SK-N-SH (cell line): ENCODE measurements at regions not wholly inside any gene's neighbourhood (a gene's known extent, or its start where the extent isn't known, plus 50 kb on each side); places are given as distances from the start of the nearest gene placed in this dataset.

Source experiments
- CTCF ChIA-PET: fragments of 300-600, 350-600 bp; formaldehyde crosslinking; extraction: SDS; loops from one replicate; lab custom pipeline; 2021; lab: Yijun Ruan, JAX
- POLR2A ChIA-PET: fragments of 350-600 bp; sonication (Branson Sonifier 250); formaldehyde crosslinking; extraction: SDS; loops from one replicate; lab custom pipeline; 2020; ENCODE audit warnings: antibody characterized with exemption, inconsistent platforms; lab: Yijun Ruan, JAX
- DNase-seq: peaks from one replicate; pipeline ENCODE4 v3.0.0; 2012
- H2AFZ ChIP-seq: fragments of 200-600 bp; sonication (generic); 2 replicates; pipeline ENCODE4 v1.8.1; 2016; ENCODE audit warnings: antibody characterized with exemption, mild to moderate bottlenecking, low read depth
- H3F3A ChIP-seq: fragments of 200-600 bp; sonication (generic); replicated peaks from 2 replicates; pipeline ENCODE3; 2016; ENCODE audit warnings: antibody characterized with exemption, mild to moderate bottlenecking; ENCODE audit not compliant: insufficient read depth
- H3K27ac ChIP-seq, 2 experiments: fragments of 200-500 bp in 1 of 2; fragments of 200-600 bp in 1 of 2; sonication (Bioruptor generic) in 1 of 2; sonication (generic), shearing (Covaris generic) in 1 of 2; 2 replicates each; pipeline versions ENCODE4 v1.5.1 to v1.6.1; 2014 to 2016; ENCODE audit warnings: low read depth in 2 of 2, inconsistent platforms in 1 of 2, low read length in 1 of 2, mild to moderate bottlenecking in 1 of 2, mixed read lengths in 1 of 2
- H3K27me3 ChIP-seq: fragments of 200-600 bp; sonication (generic), shearing (Covaris generic); 2 replicates; pipeline ENCODE4 v1.6.1; 2016; ENCODE audit warnings: mixed run types; ENCODE audit not compliant: insufficient read depth
- H3K36me3 ChIP-seq, 2 experiments: fragments of 200-500 bp in 1 of 2; fragments of 200-600 bp in 1 of 2; sonication (Bioruptor generic) in 1 of 2; sonication (generic) in 1 of 2; replicated peaks in 1 of 2; 2 replicates each; pipeline versions ENCODE3 to v1.5.1; 2014 to 2016; ENCODE audit warnings: low read length in 1 of 2, mild to moderate bottlenecking in 1 of 2; ENCODE audit not compliant: insufficient read depth in 2 of 2, control insufficient read depth in 1 of 2
- H3K4me1 ChIP-seq, 2 experiments: fragments of 200-500 bp in 1 of 2; fragments of 200-600 bp in 1 of 2; sonication (Bioruptor generic) in 1 of 2; sonication (generic), shearing (Covaris generic) in 1 of 2; 2 replicates each; pipeline versions ENCODE4 v1.5.1 to v1.6.1; 2014 to 2016; ENCODE audit warnings: low read depth in 1 of 2, low read length in 1 of 2, mixed run types in 1 of 2; ENCODE audit not compliant: insufficient read depth in 2 of 2, control insufficient read depth in 1 of 2
- H3K4me2 ChIP-seq: fragments of 200-600 bp; sonication (generic), shearing (Covaris generic); 2 replicates; pipeline ENCODE4 v1.6.1; 2017; ENCODE audit warnings: mixed run types
- H3K4me3 ChIP-seq, 2 experiments: fragments of 200-500 bp in 1 of 2; fragments of 200-600 bp in 1 of 2; sonication (Bioruptor generic) in 1 of 2; sonication (generic), shearing (Covaris generic) in 1 of 2; 2 replicates each; pipeline versions ENCODE4 v1.5.1 to v1.8.1; 2014 to 2016; ENCODE audit warnings: low read depth in 2 of 2, inconsistent platforms in 1 of 2, low read length in 1 of 2, mild to moderate bottlenecking in 1 of 2, mixed read lengths in 1 of 2, moderate library complexity in 1 of 2
- H3K79me2 ChIP-seq: fragments of 200-600 bp; sonication (generic); 2 replicates; pipeline ENCODE4 v1.8.1; 2017; ENCODE audit warnings: mild to moderate bottlenecking; ENCODE audit not compliant: insufficient read depth
- H3K9ac ChIP-seq: fragments of 200-600 bp; sonication (generic); 2 replicates; pipeline ENCODE4 v1.6.1; 2017; ENCODE audit warnings: mixed run types
- H3K9me2 ChIP-seq: fragments of 200-600 bp; sonication (generic); 2 replicates; pipeline ENCODE4 v1.6.1; 2017; ENCODE audit warnings: mixed run types
- H3K9me3 ChIP-seq: fragments of 200-600 bp; sonication (generic); 2 replicates; pipeline ENCODE4 v1.6.1; 2017; ENCODE audit warnings: mixed run types, mild to moderate bottlenecking, moderate library complexity
- H4K20me1 ChIP-seq: fragments of 200-600 bp; sonication (generic); 2 replicates; pipeline ENCODE4 v1.6.1; 2017; ENCODE audit warnings: mild to moderate bottlenecking, mixed run types; ENCODE audit not compliant: insufficient read depth
- CHD2 ChIP-seq: fragments of 150-350 bp; IDR thresholded peaks from 2 replicates; pipeline ENCODE4 v1.6.1; 2018; ENCODE audit warnings: low read length; ENCODE audit not compliant: partially characterized antibody
- EP300 ChIP-seq, 2 experiments: IDR thresholded peaks; 2 replicates each; pipeline versions ENCODE4 v1.4.0 to v1.6.1; 2012; ENCODE audit warnings: borderline replicate concordance in 1 of 2, low read depth in 1 of 2, low read length in 1 of 2
- FOSL2 ChIP-seq: IDR thresholded peaks from 2 replicates; pipeline ENCODE4 v1.4.0; 2012; ENCODE audit warnings: low read depth, mild to moderate bottlenecking, moderate library complexity, borderline replicate concordance
- FOXM1 ChIP-seq: IDR thresholded peaks from 2 replicates; pipeline ENCODE4 v1.4.0; 2012; ENCODE audit warnings: low read depth, mild to moderate bottlenecking
- GATA2 ChIP-seq: sonication (generic); formaldehyde crosslinking; IDR thresholded peaks from 2 replicates; pipeline ENCODE4 v1.5.0; 2020; ENCODE audit warnings: mild to moderate bottlenecking, missing genetic modification reagents
- JUND ChIP-seq: IDR thresholded peaks from 2 replicates; pipeline ENCODE4 v1.4.0; 2012
- MAX ChIP-seq: IDR thresholded peaks from 2 replicates; pipeline ENCODE4 v1.4.0; 2012; ENCODE audit warnings: low read depth
- MEF2A ChIP-seq: IDR thresholded peaks from 2 replicates; pipeline ENCODE4 v1.4.0; 2012; ENCODE audit warnings: low read depth, borderline replicate concordance
- PBX3 ChIP-seq: IDR thresholded peaks from 2 replicates; pipeline ENCODE4; 2012
- RAD21 ChIP-seq: IDR thresholded peaks from 2 replicates; pipeline ENCODE4 v1.6.1; 2012; ENCODE audit warnings: mild to moderate bottlenecking, low read length
- RCOR1 ChIP-seq: fragments of 150-350 bp; IDR thresholded peaks from 2 replicates; pipeline ENCODE4 v1.6.1; 2017; ENCODE audit warnings: antibody characterized with exemption, low read length
- RXRA ChIP-seq: IDR thresholded peaks from 2 replicates; pipeline ENCODE4 v1.4.0; 2012; ENCODE audit warnings: low read depth, mild to moderate bottlenecking, borderline replicate concordance
- SMC3 ChIP-seq: IDR thresholded peaks from 2 replicates; pipeline ENCODE4 v1.6.1; 2012; ENCODE audit warnings: low read depth, low read length, improper control_type of control experiment
- TEAD4 ChIP-seq: IDR thresholded peaks from 2 replicates; pipeline ENCODE4 v1.4.0; 2012; ENCODE audit warnings: mild to moderate bottlenecking, borderline replicate concordance; ENCODE audit not compliant: insufficient read depth
- USF1 ChIP-seq: IDR thresholded peaks from 2 replicates; pipeline ENCODE4 v1.4.0; 2012; ENCODE audit warnings: low read depth, borderline replicate concordance
- YY1 ChIP-seq: IDR thresholded peaks from 2 replicates; pipeline ENCODE4 v1.4.0; 2012; ENCODE audit warnings: low read depth, mild to moderate bottlenecking
- WGBS: methylation state at CpG from one replicate; pipeline ENCODE4 v1.1.6; 2017; ENCODE audit warnings: low lambda C conversion rate; 5-methylcytosine and 5-hydroxymethylcytosine counted together
- TF ChIP-seq, protein P1 (sequence below): IDR thresholded peaks from 2 replicates; pipeline ENCODE4 v1.6.1; 2012; ENCODE audit warnings: mild to moderate bottlenecking, low read depth, low read length, moderate library complexity
- TF ChIP-seq, protein P2 (sequence below): fragments of 200-600 bp; sonication (generic); IDR thresholded peaks from 2 replicates; pipeline ENCODE4 v1.6.1; 2017; ENCODE audit warnings: antibody characterized with exemption, mild to moderate bottlenecking, moderate library complexity

DNA sequence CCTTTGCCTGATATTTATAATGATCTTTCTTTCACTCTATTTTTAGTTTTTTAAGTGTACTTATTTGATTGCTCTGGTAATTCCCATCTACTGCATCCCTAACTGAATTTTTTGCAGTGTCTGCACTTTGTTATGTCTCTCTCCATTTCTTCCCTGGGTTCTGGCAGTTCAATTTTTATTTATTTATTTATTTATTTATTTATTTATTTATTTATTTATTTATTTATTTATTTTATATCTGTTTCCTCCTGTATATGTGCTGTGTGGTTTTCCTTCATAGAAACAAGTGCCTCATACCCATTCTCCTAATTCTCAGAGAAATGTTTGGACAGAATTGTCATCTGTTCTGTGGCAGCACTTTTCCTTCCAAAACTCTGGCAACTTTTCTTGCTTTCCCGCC is 2370.8 kb upstream of the WWC1 start:
- CTCF ChIA-PET, result no interaction called here
- TF ChIP-seq, protein P1, sequence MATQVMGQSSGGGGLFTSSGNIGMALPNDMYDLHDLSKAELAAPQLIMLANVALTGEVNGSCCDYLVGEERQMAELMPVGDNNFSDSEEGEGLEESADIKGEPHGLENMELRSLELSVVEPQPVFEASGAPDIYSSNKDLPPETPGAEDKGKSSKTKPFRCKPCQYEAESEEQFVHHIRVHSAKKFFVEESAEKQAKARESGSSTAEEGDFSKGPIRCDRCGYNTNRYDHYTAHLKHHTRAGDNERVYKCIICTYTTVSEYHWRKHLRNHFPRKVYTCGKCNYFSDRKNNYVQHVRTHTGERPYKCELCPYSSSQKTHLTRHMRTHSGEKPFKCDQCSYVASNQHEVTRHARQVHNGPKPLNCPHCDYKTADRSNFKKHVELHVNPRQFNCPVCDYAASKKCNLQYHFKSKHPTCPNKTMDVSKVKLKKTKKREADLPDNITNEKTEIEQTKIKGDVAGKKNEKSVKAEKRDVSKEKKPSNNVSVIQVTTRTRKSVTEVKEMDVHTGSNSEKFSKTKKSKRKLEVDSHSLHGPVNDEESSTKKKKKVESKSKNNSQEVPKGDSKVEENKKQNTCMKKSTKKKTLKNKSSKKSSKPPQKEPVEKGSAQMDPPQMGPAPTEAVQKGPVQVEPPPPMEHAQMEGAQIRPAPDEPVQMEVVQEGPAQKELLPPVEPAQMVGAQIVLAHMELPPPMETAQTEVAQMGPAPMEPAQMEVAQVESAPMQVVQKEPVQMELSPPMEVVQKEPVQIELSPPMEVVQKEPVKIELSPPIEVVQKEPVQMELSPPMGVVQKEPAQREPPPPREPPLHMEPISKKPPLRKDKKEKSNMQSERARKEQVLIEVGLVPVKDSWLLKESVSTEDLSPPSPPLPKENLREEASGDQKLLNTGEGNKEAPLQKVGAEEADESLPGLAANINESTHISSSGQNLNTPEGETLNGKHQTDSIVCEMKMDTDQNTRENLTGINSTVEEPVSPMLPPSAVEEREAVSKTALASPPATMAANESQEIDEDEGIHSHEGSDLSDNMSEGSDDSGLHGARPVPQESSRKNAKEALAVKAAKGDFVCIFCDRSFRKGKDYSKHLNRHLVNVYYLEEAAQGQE, result no peak
- TF ChIP-seq GATA2, result no peak
- TF ChIP-seq MAX, result no peak
- TF ChIP-seq PBX3, result no peak
- TF ChIP-seq CHD2, result no peak
- no peak for TF ChIP-seq TEAD4
- no peak for TF ChIP-seq FOSL2
- TF ChIP-seq, all 33 proteins: peak for 0

DNA sequence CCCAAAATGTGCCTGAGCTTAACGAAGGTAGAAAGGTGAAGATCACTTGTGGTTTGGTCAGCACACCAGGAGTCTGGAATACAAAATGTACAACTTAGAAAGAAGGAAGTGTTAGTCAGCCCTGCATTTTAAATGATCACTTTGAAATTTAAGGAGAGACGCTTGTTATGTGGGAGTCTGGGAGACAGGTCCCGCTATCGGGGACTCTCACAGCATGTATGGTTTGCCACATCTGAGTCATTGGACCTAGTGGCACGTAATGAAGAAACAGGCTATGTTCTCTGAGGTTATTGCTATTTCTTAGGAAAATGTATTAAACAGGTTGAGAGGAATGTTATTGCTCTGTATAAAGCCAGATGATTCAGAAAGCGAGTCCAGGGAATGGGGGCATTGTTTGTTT is 2362.5 kb upstream of the WWC1 start:
- H3K4me3 ChIP-seq, result no peak overlapping the region
- H3K9me3 ChIP-seq, result no peaks in the 10 kb centered on the region
- no peaks in the 10 kb centered on the region for H3K36me3 ChIP-seq
- no peaks in the 10 kb centered on the region for H3F3A ChIP-seq
- POLR2A ChIA-PET, result no interaction called here
- H3K9ac ChIP-seq, result no peak overlapping the region
- no peaks in the 10 kb centered on the region for H3K4me1 ChIP-seq
- TF ChIP-seq YY1 (no peak), FOXM1 (no peak), TEAD4 (no peak), RAD21 (no peak), EP300 (IDR thresholded peaks at IDR 0.05; ENCODE audit: borderline replicate concordance in 1 of 2, low read depth in 1 of 2, low read length in 1 of 2) (no peak), RCOR1 (no peak), PBX3 (no peak), USF1 (no peak), RXRA (no peak), SMC3 (no peak), FOSL2 (no peak), JUND (no peak), MEF2A (no peak)
- TF ChIP-seq, protein P2, sequence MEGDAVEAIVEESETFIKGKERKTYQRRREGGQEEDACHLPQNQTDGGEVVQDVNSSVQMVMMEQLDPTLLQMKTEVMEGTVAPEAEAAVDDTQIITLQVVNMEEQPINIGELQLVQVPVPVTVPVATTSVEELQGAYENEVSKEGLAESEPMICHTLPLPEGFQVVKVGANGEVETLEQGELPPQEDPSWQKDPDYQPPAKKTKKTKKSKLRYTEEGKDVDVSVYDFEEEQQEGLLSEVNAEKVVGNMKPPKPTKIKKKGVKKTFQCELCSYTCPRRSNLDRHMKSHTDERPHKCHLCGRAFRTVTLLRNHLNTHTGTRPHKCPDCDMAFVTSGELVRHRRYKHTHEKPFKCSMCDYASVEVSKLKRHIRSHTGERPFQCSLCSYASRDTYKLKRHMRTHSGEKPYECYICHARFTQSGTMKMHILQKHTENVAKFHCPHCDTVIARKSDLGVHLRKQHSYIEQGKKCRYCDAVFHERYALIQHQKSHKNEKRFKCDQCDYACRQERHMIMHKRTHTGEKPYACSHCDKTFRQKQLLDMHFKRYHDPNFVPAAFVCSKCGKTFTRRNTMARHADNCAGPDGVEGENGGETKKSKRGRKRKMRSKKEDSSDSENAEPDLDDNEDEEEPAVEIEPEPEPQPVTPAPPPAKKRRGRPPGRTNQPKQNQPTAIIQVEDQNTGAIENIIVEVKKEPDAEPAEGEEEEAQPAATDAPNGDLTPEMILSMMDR, result no peak
- CTCF ChIA-PET, result no interaction called here
- no peaks in the 10 kb centered on the region for H3K9me2 ChIP-seq
- H3K27ac ChIP-seq, result no peak overlapping the region
- H3K4me2 ChIP-seq, result no peak overlapping the region
- no peaks in the 10 kb centered on the region for H4K20me1 ChIP-seq
- 38% methylated on average over 6 of the region's 6 CpGs for whole genome bisulfite sequencing
- no peak overlapping the region for H2AFZ ChIP-seq
- no peak for DNase-seq
- H3K79me2 ChIP-seq, result no peaks in the 10 kb centered on the region
- no peaks in the 10 kb centered on the region for H3K27me3 ChIP-seq

More for the DNA sequence above, 2370.8 kb upstream of the WWC1 start:
- H3K4me3 ChIP-seq, result no peak overlapping the region
- H2AFZ ChIP-seq, result no peak overlapping the region
- H3K27me3 ChIP-seq, result no peaks in the 10 kb centered on the region
- no peaks in the 10 kb centered on the region for H4K20me1 ChIP-seq
- H3K4me1 ChIP-seq, result no peaks in the 10 kb centered on the region
- H3K79me2 ChIP-seq, result no peaks in the 10 kb centered on the region
- no peaks in the 10 kb centered on the region for H3K9me3 ChIP-seq
- H3K4me2 ChIP-seq, result no peak overlapping the region
- DNase-seq, result no peak
- H3F3A ChIP-seq, result no peaks in the 10 kb centered on the region
- POLR2A ChIA-PET, result no interaction called here
- no peak overlapping the region for H3K9ac ChIP-seq
- 42% methylated on average over 1 of the region's 1 CpG for WGBS
- H3K9me2 ChIP-seq, result no peaks in the 10 kb centered on the region
- H3K27ac ChIP-seq, result no peak overlapping the region
- H3K36me3 ChIP-seq, result no peaks in the 10 kb centered on the region
